SKM-1 (cell line): ENCODE measurements at regions not wholly inside any gene's neighbourhood (a gene's known extent, or its start where the extent isn't known, plus 50 kb on each side); places are given as distances from the start of the nearest gene placed in this dataset.

Source experiments
- DNase-seq: peaks from one replicate; lab custom pipeline; 2025; ENCODE audit not compliant: unreplicated experiment; lab: John Stamatoyannopoulos, UW

- DNase-seq, result no peak
Observed at GRCh38 chr2:107364361-107364950, 462.2 kb upstream of the RGPD4 start.

DNA sequence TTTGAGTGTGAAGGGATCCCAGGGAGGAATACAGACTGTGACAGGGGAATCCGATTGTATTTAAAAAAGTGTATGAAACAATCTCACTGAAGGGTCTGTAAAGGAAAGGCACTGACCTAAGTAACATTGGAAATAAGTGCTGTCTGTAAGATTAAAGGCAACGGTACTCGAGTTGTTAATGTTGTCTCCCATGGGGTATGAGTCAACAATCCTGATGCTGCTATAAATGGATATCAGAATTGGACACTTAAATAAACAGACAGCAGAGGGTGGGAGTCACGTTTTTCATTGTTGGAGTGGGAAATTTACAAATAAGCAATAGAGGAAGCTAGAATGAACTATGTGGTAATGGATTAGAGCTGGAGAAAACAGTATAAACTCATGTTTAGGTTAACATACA, 452.4 kb upstream of the RGPD4 start:
- no peak for DNase-seq

GRCh38 chr2:107376909-107377308, 449.8 kb upstream of the RGPD4 start:
- DNase-seq, result no peak

- DNase-seq, result no peak
Observed at GRCh38 chr2:107380912-107381311, 445.8 kb upstream of the RGPD4 start.

DNA sequence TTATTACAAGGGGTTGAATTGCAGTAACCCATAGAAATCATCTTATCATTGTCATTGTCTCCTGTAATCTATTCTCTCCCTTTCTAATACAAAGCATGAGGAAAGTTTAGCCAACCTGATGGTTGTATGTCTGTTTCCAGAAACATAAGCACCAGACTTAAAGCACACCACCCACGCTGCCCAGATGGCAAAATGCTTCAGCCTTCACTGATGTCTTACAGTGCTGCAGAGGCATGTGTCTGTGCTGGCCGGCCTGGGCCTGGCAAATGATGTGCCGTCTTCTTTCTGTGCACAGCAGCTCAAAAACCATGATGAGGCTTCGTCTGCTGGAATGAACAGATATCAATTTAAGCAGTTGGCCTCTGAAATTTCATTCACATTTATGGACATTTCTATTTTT, 443.0 kb upstream of the RGPD4 start:
- no peak for DNase-seq

- no peak for DNase-seq
Observed at GRCh38 chr2:107384422-107384821, 442.3 kb upstream of the RGPD4 start.

DNA sequence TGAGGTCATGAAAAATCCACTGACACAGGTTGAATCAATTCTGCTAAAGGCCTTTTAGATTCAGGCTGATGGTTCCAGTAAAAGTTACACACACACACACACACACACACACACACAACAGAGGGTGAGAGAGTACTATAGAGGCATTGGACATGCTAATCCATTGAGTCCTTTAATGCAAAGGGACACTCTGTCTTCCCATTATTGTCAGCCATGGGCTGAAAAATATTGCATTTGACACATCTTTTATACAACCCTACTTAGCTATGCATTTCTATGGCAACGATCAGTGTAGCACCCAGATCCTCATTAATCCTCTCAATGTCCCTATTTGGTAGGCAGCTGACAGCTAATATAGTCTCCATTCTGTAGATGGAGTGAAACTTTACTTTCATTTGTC, 440.8 kb upstream of the RGPD4 start:
- no peak for DNase-seq

DNA sequence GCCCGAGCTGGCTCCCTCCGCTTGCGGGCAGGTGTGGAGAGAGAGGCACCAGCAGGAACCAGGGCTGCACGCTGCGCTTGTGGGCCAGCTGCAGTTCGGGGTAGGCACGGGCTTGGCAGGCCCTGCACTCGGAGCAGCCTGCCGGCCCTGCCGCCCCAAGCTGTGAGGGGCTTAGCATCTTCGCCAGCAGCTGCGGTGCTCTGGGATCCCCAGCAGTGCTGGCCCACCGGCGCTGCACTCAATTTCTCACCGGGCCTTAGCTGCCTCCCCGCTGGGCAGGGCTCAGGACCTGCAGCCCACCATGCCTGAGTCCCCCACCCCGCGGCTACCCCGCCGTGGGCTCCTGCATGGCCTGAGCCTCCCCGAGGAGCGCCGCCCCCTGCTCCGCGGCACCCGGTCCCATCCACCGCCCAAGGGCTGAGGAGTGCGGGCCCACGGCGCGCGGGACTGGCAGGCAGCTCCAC, 434.4 kb upstream of the RGPD4 start:
- DNase-seq, result no peak

GRCh38 chr2:107393516-107393915, 433.2 kb upstream of the RGPD4 start:
- no peak for DNase-seq

DNA sequence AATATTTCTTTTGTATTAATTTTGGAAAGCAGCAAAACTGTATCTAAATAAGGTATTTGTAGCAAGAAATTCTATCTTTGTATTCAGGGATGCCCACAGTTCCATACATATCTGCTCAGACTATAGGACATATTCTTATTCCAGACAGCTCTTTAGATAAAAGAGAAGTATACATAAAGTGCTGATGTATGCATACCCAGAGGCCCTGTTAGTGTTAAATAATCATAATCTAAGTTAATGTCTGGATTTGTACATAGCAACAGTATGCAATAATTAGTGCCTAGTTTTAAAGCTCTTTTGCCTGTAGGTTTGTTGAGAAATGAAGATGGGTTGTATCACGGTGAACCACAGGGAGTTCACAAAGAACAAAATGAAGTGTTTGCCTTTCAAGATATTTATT, 428.0 kb upstream of the RGPD4 start:
- no peak for DNase-seq

- DNase-seq, result peak; percentile 65
Observed at GRCh38 chr2:107402330-107402729, 424.4 kb upstream of the RGPD4 start.

DNA sequence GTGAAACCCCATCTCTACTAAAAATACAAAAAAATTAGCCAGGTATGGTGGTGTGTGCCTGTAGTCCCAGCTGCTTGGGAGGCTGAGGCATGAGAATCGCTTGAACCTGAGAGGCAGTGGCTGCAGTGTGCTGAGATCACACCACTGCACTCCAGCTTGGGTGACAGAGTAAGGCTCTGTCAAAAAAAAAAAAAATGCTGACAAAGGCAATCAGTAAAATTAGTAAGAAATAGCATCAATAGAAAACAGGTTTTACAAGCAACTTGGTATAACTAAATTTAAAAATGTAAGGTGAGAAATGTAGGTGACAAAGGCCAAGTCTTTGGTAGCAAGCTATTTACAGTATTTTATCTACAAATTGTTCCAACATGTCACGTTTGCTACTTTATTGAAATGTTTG, 421.4 kb upstream of the RGPD4 start:
- DNase-seq, result no peak

- no peak for DNase-seq
Observed at GRCh38 chr2:107407017-107407416, 419.7 kb upstream of the RGPD4 start.

GRCh38 chr2:107407974-107408373, 418.7 kb upstream of the RGPD4 start:
- no peak for DNase-seq

DNA sequence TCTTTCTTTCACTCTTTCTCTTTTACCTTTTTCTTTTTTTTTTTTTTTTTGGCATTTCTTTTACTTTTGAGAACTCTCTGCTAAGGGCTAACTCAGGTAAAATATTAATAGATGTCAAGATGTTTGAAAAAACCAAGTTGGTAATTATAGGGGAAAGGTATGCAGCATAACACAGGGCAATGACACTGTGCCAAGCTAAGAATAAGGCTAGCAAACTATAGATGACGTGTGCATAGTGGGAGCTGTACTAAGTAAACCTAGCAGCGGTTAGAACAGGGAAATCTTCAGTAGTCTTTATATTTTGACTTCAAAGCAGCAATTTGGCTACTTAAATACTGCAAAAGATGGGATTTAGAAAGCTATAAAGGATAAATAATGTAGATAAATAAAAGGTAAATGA, 415.4 kb upstream of the RGPD4 start:
- DNase-seq, result no peak

GRCh38 chr2:107412209-107412904, 414.3 kb upstream of the RGPD4 start:
- no peak for DNase-seq

DNA sequence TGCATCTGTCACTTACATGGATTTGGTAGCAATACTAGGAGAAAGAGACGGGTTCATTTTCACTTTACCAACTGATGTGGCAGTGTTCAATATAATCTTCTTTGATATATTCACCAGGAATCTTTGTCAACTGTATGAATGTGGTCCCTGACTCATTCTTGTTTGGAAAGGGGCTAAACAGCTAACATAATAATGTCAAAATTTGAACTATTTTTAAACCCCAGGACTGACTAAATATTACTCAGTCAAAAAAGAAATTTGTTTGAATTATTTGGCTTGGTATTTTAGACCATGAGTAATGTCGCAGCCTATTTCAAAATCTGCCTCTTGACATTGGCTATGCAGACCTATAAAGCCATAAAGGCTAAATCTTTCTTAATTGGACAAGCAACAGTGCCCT, 413.7 kb upstream of the RGPD4 start:
- no peak for DNase-seq

- DNase-seq, result no peak
Observed at GRCh38 chr2:107414376-107414775, 412.3 kb upstream of the RGPD4 start.

- DNase-seq, result no peak
Observed at GRCh38 chr2:107418708-107419107, 408.0 kb upstream of the RGPD4 start.

GRCh38 chr2:107419191-107419590, 407.5 kb upstream of the RGPD4 start:
- no peak for DNase-seq

GRCh38 chr2:107428781-107429180, 397.9 kb upstream of the RGPD4 start:
- DNase-seq, result no peak

- DNase-seq, result no peak
Observed at GRCh38 chr2:107430006-107430405, 396.7 kb upstream of the RGPD4 start.
